Skeletal muscle satellite cell (primary cell): ENCODE measurements at regions not wholly inside any gene's neighbourhood (a gene's known extent, or its start where the extent isn't known, plus 50 kb on each side); places are given as distances from the start of the nearest gene placed in this dataset.

ENCODE experiments used
- H3K27me3 ChIP-seq: 2 replicates; pipeline ENCODE4 v1.7.0; 2013; ENCODE audit warnings: low read length; ENCODE audit not compliant: control insufficient read depth, insufficient read depth
- H3K36me3 ChIP-seq: 2 replicates; pipeline ENCODE4 v1.7.0; 2013; ENCODE audit warnings: mild to moderate bottlenecking, control low read depth, low read length; ENCODE audit not compliant: insufficient read depth
- H3K4me1 ChIP-seq: 2 replicates; pipeline ENCODE4 v1.7.0; 2013; ENCODE audit warnings: low read length; ENCODE audit not compliant: control insufficient read depth, insufficient read depth
- H3K4me2 ChIP-seq: 2 replicates; pipeline ENCODE4 v1.7.0; 2013; ENCODE audit warnings: mild to moderate bottlenecking, low read length
- H3K4me3 ChIP-seq: 2 replicates; pipeline ENCODE4 v1.7.0; 2013; ENCODE audit warnings: low read length
- H3K9ac ChIP-seq: 2 replicates; pipeline ENCODE4 v1.7.0; 2013; ENCODE audit warnings: mild to moderate bottlenecking, low read depth, low read length, moderate library complexity
- H3K9me3 ChIP-seq: replicated peaks from 2 replicates; pipeline ENCODE4 v1.7.0; 2013; ENCODE audit warnings: mild to moderate bottlenecking, control low read depth, low read length

DNA sequence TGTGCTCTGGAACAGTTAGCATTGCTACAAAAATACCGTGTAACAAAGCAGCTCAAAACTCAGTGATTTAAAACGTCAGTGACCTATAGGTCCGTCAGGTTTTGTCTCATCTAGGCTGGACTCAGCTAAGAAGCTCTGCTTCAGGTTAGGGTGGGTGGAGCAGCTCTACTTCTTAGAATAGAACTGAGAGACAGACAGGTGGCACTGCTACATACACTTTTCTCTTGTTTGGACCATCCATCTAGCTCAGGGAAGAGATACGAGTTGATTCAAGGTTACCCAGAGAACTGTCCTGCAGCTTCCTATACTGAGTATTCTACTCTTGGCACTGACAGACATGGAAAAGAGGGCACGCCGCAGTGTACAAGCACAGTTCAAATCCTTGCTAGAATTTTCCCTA is 456.1 kb downstream of the IGSF11 start:
- no peaks in the 10 kb centered on the region for H3K27me3 ChIP-seq
- H3K4me2 ChIP-seq = no peak overlapping the region
- no peak overlapping the region for H3K4me3 ChIP-seq
- H3K9ac ChIP-seq = no peak overlapping the region
- peaks cover 3% of the 10 kb centered on the region for H3K9me3 ChIP-seq
- H3K4me1 ChIP-seq = no peaks in the 10 kb centered on the region
- H3K36me3 ChIP-seq = no peaks in the 10 kb centered on the region

- H3K4me1 ChIP-seq = no peaks in the 10 kb centered on the region
- peaks cover 6% of the 10 kb centered on the region for H3K9me3 ChIP-seq
- H3K27me3 ChIP-seq = no peaks in the 10 kb centered on the region
- H3K9ac ChIP-seq = no peak overlapping the region
- no peak overlapping the region for H3K4me2 ChIP-seq
- no peaks in the 10 kb centered on the region for H3K36me3 ChIP-seq
- no peak overlapping the region for H3K4me3 ChIP-seq
Observed at GRCh38 chr3:118587037-118587741, 447.5 kb downstream of the IGSF11 start.

- no peaks in the 10 kb centered on the region for H3K36me3 ChIP-seq
- H3K4me2 ChIP-seq = no peak overlapping the region
- H3K9me3 ChIP-seq = peaks cover 6% of the 10 kb centered on the region
- no peaks in the 10 kb centered on the region for H3K4me1 ChIP-seq
- no peak overlapping the region for H3K9ac ChIP-seq
- no peaks in the 10 kb centered on the region for H3K27me3 ChIP-seq
- H3K4me3 ChIP-seq = no peak overlapping the region
Observed at GRCh38 chr3:118587847-118588246, 446.8 kb downstream of the IGSF11 start.

- no peak overlapping the region for H3K9ac ChIP-seq
- no peak overlapping the region for H3K4me2 ChIP-seq
- H3K4me1 ChIP-seq = no peaks in the 10 kb centered on the region
- no peak overlapping the region for H3K4me3 ChIP-seq
- H3K36me3 ChIP-seq = no peaks in the 10 kb centered on the region
- no peaks in the 10 kb centered on the region for H3K9me3 ChIP-seq
- H3K27me3 ChIP-seq = no peaks in the 10 kb centered on the region
Observed at GRCh38 chr3:118593277-118593670, 441.4 kb downstream of the IGSF11 start.

GRCh38 chr3:118597184-118597583 is 437.5 kb downstream of the IGSF11 start:
- H3K4me2 ChIP-seq = no peak overlapping the region
- no peaks in the 10 kb centered on the region for H3K36me3 ChIP-seq
- H3K27me3 ChIP-seq = no peaks in the 10 kb centered on the region
- no peaks in the 10 kb centered on the region for H3K9me3 ChIP-seq
- H3K4me3 ChIP-seq = no peak overlapping the region
- H3K4me1 ChIP-seq = no peaks in the 10 kb centered on the region
- H3K9ac ChIP-seq = no peak overlapping the region

DNA sequence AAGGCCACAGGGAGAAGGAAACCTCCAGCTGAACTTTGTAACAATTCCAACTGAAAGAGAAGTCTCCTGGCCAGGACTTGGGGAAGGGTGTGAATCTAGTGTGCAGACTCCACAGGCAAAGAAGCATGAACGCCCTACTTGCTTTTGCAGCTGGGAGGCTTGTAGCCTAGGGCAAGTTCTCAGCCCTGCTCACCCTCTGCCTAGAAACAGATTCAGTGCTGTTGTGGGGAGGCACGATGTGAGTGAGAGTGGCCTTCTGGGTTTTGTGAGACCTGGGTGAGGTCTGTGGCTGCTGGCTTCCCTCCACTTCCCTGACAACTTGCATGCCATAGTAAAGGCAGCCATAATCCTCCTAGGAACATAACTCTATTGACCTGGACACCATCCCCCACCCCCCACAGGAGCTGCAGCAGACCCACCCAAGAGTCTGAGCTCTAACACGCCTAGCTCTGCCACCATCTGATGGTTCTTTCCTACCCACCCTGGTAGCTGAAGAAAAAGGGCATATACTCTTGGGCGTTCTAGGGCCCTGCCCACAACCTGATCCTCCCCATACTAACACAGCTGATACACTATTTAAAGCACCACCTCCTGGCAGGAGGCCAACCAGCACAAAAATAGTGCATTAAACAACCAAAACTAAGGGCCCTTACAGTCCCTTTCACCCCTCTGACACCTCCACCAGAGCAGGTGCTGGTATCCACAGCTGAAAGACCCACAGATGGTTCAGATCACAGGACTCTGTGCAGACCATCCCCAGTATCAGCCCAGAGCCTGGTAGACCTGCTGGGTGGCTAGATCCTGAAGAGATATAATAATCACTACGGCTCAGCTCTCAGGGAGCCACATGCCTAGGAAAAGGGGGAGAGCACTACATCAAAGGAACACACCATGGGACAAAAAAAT is 426.5 kb downstream of the IGSF11 start:
- Histone ChIP-seq H3K36me3 (no peaks in the 10 kb centered on the region), H3K9me3 (peaks cover 3% of the 10 kb centered on the region), H3K4me1 (no peaks in the 10 kb centered on the region), H3K4me2 (no peak overlapping the region), H3K27me3 (no peaks in the 10 kb centered on the region), H3K4me3 (no peak overlapping the region), H3K9ac (no peak overlapping the region)

- H3K4me3 ChIP-seq = no peak overlapping the region
- H3K36me3 ChIP-seq = no peaks in the 10 kb centered on the region
- H3K9ac ChIP-seq = no peak overlapping the region
- peaks cover 11% of the 10 kb centered on the region for H3K9me3 ChIP-seq
- no peaks in the 10 kb centered on the region for H3K27me3 ChIP-seq
- no peak overlapping the region for H3K4me2 ChIP-seq
- H3K4me1 ChIP-seq = no peaks in the 10 kb centered on the region
Observed at GRCh38 chr3:118618247-118619040, 416.2 kb downstream of the IGSF11 start.

DNA sequence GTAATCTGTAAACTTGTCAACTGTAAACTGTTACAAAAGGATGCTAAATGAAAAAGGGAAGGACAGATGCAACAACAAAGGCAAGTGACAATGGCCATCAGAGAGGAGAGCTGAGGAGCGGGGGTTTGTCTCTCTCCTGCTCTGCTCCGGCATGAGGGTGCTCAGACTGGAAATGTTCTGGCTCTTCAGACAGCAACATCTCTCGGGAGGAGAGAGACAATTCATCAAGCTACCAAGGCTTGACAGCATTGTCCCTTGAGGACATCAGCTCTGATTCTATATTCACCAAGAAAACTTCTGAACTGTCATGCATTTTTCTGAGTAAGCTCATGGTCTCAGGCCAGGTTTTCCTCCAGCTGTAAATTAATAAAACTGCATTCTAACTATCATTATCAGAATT is 408.2 kb downstream of the IGSF11 start:
- Histone ChIP-seq H3K4me3 (no peak overlapping the region), H3K4me2 (no peak overlapping the region), H3K4me1 (no peaks in the 10 kb centered on the region), H3K9ac (no peak overlapping the region), H3K9me3 (peaks cover 10% of the 10 kb centered on the region), H3K36me3 (no peaks in the 10 kb centered on the region), H3K27me3 (no peaks in the 10 kb centered on the region)

DNA sequence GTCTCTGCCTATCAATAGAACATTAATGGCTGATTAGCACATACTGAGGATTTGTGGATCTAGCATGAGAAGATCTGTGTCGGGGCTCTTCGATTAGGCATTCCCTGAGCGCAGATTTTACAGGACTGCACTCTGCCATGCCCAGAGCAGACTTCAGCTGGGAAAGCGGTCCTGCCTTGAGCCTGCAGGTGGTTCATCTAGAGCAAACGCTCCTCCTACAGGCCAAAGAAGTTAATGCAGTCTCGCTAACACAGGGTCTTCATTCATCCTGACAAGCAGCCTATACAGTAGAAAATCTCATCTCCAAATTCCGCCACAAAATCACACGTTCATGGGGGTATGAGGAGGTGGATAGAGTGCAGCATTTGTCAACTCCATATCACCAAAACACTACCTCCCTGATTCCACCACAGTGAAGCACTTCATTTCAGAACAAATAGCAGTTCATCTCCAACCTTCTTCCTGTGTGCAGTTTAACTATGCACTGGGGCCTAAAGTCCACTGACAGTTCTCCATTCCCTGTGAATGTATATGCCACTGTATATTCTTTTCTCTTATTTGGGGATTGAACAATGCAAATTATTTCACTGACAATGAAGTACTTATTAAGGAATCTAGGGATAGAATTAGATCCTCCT is 405.8 kb downstream of the IGSF11 start:
- H3K4me2 ChIP-seq = no peak overlapping the region
- no peaks in the 10 kb centered on the region for H3K4me1 ChIP-seq
- H3K36me3 ChIP-seq = no peaks in the 10 kb centered on the region
- H3K27me3 ChIP-seq = no peaks in the 10 kb centered on the region
- H3K4me3 ChIP-seq = no peak overlapping the region
- H3K9me3 ChIP-seq = peaks cover 4% of the 10 kb centered on the region
- no peak overlapping the region for H3K9ac ChIP-seq

- no peak overlapping the region for H3K9ac ChIP-seq
- no peaks in the 10 kb centered on the region for H3K27me3 ChIP-seq
- H3K36me3 ChIP-seq = no peaks in the 10 kb centered on the region
- H3K4me2 ChIP-seq = no peak overlapping the region
- H3K4me1 ChIP-seq = no peaks in the 10 kb centered on the region
- no peak overlapping the region for H3K4me3 ChIP-seq
- H3K9me3 ChIP-seq = peaks cover 3% of the 10 kb centered on the region
Observed at GRCh38 chr3:118629821-118630220, 404.8 kb downstream of the IGSF11 start.

GRCh38 chr3:118635711-118636110 is 398.9 kb downstream of the IGSF11 start:
- Histone ChIP-seq H3K27me3 (no peaks in the 10 kb centered on the region), H3K4me2 (no peak overlapping the region), H3K9me3 (peaks cover 11% of the 10 kb centered on the region)

More at GRCh38 chr3:118635711-118636110, 398.9 kb downstream of the IGSF11 start:
- H3K9ac ChIP-seq = no peak overlapping the region
- H3K4me1 ChIP-seq = no peaks in the 10 kb centered on the region
- no peak overlapping the region for H3K4me3 ChIP-seq
- no peaks in the 10 kb centered on the region for H3K36me3 ChIP-seq
